WTC11 (cell line): ENCODE measurements at regions not wholly inside any gene's neighbourhood (a gene's known extent, or its start where the extent isn't known, plus 50 kb on each side); places are given as distances from the start of the nearest gene placed in this dataset.

Experiments used
- ATAC-seq: fragments of 200-7000 bp; cut with Tn5 transposase; 2 replicates; pipeline ENCODE4 v1.10.0; 2021; ENCODE audit warnings: mild to moderate bottlenecking, moderate library complexity
- CTCF ChIA-PET: fragments of 300-600 bp; sonication (Branson Sonifier 250); formaldehyde crosslinking; loops from one replicate; lab custom pipeline; 2021; ENCODE audit warnings: antibody characterized with exemption; lab: Charles Lee
- POLR2A ChIA-PET: fragments of 350-600 bp; sonication (Branson Sonifier 250); formaldehyde crosslinking; loops from one replicate; lab custom pipeline; 2021; ENCODE audit warnings: antibody characterized with exemption; lab: Charles Lee
- DNase-seq: peaks from one replicate; pipeline ENCODE4 v3.0.0; 2021; ENCODE audit warnings: low spot score
- H3K27ac Mint-ChIP-seq: 2 replicates; pipeline ENCODE4 v1.8.0; 2021; ENCODE audit warnings: mixed read lengths
- H3K27me3 Mint-ChIP-seq: 2 replicates; pipeline ENCODE4 v1.8.0; 2021; ENCODE audit warnings: low read depth, mild to moderate bottlenecking, moderate library complexity, mixed read lengths
- H3K36me3 Mint-ChIP-seq: 2 replicates; pipeline ENCODE4 v1.8.0; 2021; ENCODE audit warnings: mixed read lengths
- H3K4me1 Mint-ChIP-seq: 2 replicates; pipeline ENCODE4 v1.8.0; 2022; ENCODE audit warnings: mixed read lengths
- H3K4me3 Mint-ChIP-seq: 2 replicates; pipeline ENCODE4 v1.8.0; 2021; ENCODE audit warnings: mild to moderate bottlenecking, moderate library complexity, mixed read lengths
- H3K9me3 Mint-ChIP-seq: 2 replicates; pipeline ENCODE4 v1.8.0; 2021; ENCODE audit warnings: mixed read lengths
- FOXJ3 ChIP-seq: sonication (generic); formaldehyde crosslinking; IDR thresholded peaks from 2 replicates; pipeline ENCODE4 v1.9.0; 2021; ENCODE audit warnings: missing genetic modification reagents, mild to moderate bottlenecking, borderline replicate concordance
- NFATC4 ChIP-seq: fragments of 250-450 bp; sonication (Bioruptor Pico); IDR thresholded peaks from 2 replicates; pipeline ENCODE4 v1.9.0; 2021; ENCODE audit warnings: mild to moderate bottlenecking
- NFE2L1 ChIP-seq: sonication (generic); formaldehyde crosslinking; IDR thresholded peaks from 2 replicates; pipeline ENCODE4 v1.8.1; 2023; ENCODE audit warnings: missing genetic modification reagents
- TEAD4 ChIP-seq: sonication (generic); formaldehyde crosslinking; IDR thresholded peaks from 2 replicates; pipeline ENCODE4 v1.8.0; 2022; ENCODE audit warnings: mild to moderate bottlenecking, missing genetic modification reagents
- ZBTB21 ChIP-seq: sonication (generic); formaldehyde crosslinking; IDR thresholded peaks from 2 replicates; pipeline ENCODE4 v1.8.1; 2023; ENCODE audit warnings: mild to moderate bottlenecking, missing genetic modification reagents, borderline replicate concordance
- ZNF121 ChIP-seq: sonication (generic); formaldehyde crosslinking; IDR thresholded peaks from 2 replicates; pipeline ENCODE4 v1.8.0; 2023; ENCODE audit warnings: missing genetic modification reagents
- TF ChIP-seq, protein P1 (sequence below): sonication (generic); formaldehyde crosslinking; IDR thresholded peaks from 2 replicates; pipeline ENCODE4 v1.8.0; 2023; ENCODE audit warnings: missing genetic modification reagents, mild to moderate bottlenecking, borderline replicate concordance
- TF ChIP-seq, protein P2 (sequence below): sonication (generic); formaldehyde crosslinking; IDR thresholded peaks from 2 replicates; pipeline ENCODE4 v1.8.0; 2022; ENCODE audit warnings: mild to moderate bottlenecking, missing genetic modification reagents
- TF ChIP-seq, protein P3 (sequence below): sonication (generic); formaldehyde crosslinking; IDR thresholded peaks from 2 replicates; pipeline ENCODE4 v1.8.0; 2022; ENCODE audit warnings: mild to moderate bottlenecking, missing genetic modification reagents
- TF ChIP-seq, protein P4 (sequence below): fragments of 250-450 bp; sonication (Bioruptor Pico); IDR thresholded peaks from 2 replicates; pipeline ENCODE4 v1.8.0; 2021; ENCODE audit warnings: mild to moderate bottlenecking
- TF ChIP-seq, protein P5 (sequence below): fragments of 250-450 bp; sonication (Bioruptor Pico); IDR thresholded peaks from 2 replicates; pipeline ENCODE4 v1.9.0; 2021; ENCODE audit warnings: mild to moderate bottlenecking, borderline replicate concordance
- TF ChIP-seq, protein P6 (sequence below): sonication (generic); formaldehyde crosslinking; IDR thresholded peaks from 2 replicates; pipeline ENCODE4 v1.8.0; 2022; ENCODE audit warnings: mild to moderate bottlenecking, missing genetic modification reagents
- TF ChIP-seq, protein P7 (sequence below): sonication (generic); formaldehyde crosslinking; IDR thresholded peaks from 2 replicates; pipeline ENCODE4 v1.8.0; 2022; ENCODE audit warnings: mild to moderate bottlenecking, missing genetic modification reagents
- TF ChIP-seq, protein P8 (sequence below): sonication (generic); formaldehyde crosslinking; conservative IDR thresholded peaks from 2 replicates; pipeline ENCODE4 v1.8.1; 2023; ENCODE audit warnings: mild to moderate bottlenecking, low read depth, missing genetic modification reagents, moderate library complexity

DNA sequence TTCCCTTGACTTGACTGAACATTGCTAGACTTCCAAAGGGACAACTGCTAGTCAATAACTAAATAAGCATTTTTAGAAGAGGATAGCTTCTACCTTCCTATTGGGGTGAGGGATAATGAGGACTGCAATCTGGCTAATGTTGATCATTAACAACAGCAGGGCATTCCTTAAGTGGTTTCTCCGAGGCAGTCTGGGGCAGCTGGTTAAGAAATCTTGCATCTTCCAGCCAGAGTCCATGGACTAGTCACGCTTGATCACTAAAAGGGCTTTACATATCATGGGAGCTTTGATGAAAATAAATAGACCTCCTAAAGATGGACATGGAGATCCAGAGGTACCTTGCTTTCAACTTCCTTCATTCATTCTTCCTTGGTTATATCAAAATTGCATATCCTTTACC lies 329.4 kb upstream of the ESRRG start:
- Mint-ChIP-seq H3K4me1 (no peaks in the 10 kb centered on the region), H3K4me3 (no peak overlapping the region), H3K27ac (no peak overlapping the region), H3K36me3 (no peaks in the 10 kb centered on the region), H3K27me3 (no peaks in the 10 kb centered on the region), H3K9me3 (no peaks in the 10 kb centered on the region)
- TF ChIP-seq TEAD4 (CRISPR knock-in tag) (no peak), NFE2L1 (CRISPR knock-in tag) (no peak), ZBTB21 (no peak), FOXJ3 (no peak), NFATC4 (CRISPR knock-in tag) (no peak), ZNF121 (CRISPR knock-in tag) (no peak)
- TF ChIP-seq, protein P1, sequence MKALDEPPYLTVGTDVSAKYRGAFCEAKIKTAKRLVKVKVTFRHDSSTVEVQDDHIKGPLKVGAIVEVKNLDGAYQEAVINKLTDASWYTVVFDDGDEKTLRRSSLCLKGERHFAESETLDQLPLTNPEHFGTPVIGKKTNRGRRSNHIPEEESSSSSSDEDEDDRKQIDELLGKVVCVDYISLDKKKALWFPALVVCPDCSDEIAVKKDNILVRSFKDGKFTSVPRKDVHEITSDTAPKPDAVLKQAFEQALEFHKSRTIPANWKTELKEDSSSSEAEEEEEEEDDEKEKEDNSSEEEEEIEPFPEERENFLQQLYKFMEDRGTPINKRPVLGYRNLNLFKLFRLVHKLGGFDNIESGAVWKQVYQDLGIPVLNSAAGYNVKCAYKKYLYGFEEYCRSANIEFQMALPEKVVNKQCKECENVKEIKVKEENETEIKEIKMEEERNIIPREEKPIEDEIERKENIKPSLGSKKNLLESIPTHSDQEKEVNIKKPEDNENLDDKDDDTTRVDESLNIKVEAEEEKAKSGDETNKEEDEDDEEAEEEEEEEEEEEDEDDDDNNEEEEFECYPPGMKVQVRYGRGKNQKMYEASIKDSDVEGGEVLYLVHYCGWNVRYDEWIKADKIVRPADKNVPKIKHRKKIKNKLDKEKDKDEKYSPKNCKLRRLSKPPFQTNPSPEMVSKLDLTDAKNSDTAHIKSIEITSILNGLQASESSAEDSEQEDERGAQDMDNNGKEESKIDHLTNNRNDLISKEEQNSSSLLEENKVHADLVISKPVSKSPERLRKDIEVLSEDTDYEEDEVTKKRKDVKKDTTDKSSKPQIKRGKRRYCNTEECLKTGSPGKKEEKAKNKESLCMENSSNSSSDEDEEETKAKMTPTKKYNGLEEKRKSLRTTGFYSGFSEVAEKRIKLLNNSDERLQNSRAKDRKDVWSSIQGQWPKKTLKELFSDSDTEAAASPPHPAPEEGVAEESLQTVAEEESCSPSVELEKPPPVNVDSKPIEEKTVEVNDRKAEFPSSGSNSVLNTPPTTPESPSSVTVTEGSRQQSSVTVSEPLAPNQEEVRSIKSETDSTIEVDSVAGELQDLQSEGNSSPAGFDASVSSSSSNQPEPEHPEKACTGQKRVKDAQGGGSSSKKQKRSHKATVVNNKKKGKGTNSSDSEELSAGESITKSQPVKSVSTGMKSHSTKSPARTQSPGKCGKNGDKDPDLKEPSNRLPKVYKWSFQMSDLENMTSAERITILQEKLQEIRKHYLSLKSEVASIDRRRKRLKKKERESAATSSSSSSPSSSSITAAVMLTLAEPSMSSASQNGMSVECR (CRISPR knock-in tag), result no peak
- TF ChIP-seq, protein P2, sequence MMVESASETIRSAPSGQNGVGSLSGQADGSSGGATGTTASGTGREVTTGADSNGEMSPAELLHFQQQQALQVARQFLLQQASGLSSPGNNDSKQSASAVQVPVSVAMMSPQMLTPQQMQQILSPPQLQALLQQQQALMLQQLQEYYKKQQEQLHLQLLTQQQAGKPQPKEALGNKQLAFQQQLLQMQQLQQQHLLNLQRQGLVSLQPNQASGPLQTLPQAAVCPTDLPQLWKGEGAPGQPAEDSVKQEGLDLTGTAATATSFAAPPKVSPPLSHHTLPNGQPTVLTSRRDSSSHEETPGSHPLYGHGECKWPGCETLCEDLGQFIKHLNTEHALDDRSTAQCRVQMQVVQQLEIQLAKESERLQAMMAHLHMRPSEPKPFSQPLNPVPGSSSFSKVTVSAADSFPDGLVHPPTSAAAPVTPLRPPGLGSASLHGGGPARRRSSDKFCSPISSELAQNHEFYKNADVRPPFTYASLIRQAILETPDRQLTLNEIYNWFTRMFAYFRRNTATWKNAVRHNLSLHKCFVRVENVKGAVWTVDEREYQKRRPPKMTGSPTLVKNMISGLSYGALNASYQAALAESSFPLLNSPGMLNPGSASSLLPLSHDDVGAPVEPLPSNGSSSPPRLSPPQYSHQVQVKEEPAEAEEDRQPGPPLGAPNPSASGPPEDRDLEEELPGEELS (CRISPR knock-in tag), result no peak
- TF ChIP-seq, protein P3, sequence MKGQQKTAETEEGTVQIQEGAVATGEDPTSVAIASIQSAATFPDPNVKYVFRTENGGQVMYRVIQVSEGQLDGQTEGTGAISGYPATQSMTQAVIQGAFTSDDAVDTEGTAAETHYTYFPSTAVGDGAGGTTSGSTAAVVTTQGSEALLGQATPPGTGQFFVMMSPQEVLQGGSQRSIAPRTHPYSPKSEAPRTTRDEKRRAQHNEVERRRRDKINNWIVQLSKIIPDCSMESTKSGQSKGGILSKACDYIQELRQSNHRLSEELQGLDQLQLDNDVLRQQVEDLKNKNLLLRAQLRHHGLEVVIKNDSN, result no peak
- TF ChIP-seq, protein P4, sequence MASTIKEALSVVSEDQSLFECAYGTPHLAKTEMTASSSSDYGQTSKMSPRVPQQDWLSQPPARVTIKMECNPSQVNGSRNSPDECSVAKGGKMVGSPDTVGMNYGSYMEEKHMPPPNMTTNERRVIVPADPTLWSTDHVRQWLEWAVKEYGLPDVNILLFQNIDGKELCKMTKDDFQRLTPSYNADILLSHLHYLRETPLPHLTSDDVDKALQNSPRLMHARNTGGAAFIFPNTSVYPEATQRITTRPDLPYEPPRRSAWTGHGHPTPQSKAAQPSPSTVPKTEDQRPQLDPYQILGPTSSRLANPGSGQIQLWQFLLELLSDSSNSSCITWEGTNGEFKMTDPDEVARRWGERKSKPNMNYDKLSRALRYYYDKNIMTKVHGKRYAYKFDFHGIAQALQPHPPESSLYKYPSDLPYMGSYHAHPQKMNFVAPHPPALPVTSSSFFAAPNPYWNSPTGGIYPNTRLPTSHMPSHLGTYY (CRISPR knock-in tag), result no peak
- TF ChIP-seq, protein P5, sequence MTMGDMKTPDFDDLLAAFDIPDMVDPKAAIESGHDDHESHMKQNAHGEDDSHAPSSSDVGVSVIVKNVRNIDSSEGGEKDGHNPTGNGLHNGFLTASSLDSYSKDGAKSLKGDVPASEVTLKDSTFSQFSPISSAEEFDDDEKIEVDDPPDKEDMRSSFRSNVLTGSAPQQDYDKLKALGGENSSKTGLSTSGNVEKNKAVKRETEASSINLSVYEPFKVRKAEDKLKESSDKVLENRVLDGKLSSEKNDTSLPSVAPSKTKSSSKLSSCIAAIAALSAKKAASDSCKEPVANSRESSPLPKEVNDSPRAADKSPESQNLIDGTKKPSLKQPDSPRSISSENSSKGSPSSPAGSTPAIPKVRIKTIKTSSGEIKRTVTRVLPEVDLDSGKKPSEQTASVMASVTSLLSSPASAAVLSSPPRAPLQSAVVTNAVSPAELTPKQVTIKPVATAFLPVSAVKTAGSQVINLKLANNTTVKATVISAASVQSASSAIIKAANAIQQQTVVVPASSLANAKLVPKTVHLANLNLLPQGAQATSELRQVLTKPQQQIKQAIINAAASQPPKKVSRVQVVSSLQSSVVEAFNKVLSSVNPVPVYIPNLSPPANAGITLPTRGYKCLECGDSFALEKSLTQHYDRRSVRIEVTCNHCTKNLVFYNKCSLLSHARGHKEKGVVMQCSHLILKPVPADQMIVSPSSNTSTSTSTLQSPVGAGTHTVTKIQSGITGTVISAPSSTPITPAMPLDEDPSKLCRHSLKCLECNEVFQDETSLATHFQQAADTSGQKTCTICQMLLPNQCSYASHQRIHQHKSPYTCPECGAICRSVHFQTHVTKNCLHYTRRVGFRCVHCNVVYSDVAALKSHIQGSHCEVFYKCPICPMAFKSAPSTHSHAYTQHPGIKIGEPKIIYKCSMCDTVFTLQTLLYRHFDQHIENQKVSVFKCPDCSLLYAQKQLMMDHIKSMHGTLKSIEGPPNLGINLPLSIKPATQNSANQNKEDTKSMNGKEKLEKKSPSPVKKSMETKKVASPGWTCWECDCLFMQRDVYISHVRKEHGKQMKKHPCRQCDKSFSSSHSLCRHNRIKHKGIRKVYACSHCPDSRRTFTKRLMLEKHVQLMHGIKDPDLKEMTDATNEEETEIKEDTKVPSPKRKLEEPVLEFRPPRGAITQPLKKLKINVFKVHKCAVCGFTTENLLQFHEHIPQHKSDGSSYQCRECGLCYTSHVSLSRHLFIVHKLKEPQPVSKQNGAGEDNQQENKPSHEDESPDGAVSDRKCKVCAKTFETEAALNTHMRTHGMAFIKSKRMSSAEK (CRISPR knock-in tag), result no peak
- TF ChIP-seq, protein P6, sequence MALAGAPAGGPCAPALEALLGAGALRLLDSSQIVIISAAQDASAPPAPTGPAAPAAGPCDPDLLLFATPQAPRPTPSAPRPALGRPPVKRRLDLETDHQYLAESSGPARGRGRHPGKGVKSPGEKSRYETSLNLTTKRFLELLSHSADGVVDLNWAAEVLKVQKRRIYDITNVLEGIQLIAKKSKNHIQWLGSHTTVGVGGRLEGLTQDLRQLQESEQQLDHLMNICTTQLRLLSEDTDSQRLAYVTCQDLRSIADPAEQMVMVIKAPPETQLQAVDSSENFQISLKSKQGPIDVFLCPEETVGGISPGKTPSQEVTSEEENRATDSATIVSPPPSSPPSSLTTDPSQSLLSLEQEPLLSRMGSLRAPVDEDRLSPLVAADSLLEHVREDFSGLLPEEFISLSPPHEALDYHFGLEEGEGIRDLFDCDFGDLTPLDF (CRISPR knock-in tag), result no peak
- TF ChIP-seq, protein P7, sequence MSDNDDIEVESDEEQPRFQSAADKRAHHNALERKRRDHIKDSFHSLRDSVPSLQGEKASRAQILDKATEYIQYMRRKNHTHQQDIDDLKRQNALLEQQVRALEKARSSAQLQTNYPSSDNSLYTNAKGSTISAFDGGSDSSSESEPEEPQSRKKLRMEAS (CRISPR knock-in tag), result no peak
- TF ChIP-seq, protein P8, sequence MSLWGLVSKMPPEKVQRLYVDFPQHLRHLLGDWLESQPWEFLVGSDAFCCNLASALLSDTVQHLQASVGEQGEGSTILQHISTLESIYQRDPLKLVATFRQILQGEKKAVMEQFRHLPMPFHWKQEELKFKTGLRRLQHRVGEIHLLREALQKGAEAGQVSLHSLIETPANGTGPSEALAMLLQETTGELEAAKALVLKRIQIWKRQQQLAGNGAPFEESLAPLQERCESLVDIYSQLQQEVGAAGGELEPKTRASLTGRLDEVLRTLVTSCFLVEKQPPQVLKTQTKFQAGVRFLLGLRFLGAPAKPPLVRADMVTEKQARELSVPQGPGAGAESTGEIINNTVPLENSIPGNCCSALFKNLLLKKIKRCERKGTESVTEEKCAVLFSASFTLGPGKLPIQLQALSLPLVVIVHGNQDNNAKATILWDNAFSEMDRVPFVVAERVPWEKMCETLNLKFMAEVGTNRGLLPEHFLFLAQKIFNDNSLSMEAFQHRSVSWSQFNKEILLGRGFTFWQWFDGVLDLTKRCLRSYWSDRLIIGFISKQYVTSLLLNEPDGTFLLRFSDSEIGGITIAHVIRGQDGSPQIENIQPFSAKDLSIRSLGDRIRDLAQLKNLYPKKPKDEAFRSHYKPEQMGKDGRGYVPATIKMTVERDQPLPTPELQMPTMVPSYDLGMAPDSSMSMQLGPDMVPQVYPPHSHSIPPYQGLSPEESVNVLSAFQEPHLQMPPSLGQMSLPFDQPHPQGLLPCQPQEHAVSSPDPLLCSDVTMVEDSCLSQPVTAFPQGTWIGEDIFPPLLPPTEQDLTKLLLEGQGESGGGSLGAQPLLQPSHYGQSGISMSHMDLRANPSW, result no peak
- DNase-seq (no peak), ATAC-seq (no peak)
- ChIA-PET POLR2A (no interaction called here), CTCF (interaction anchor here (0.6 kb wide), 1 partner anchor 107 kb away, joined by 3 read pairs; no protein-coding TSS in a partner anchor)
